ENCODE measurements at regions not wholly inside any gene's neighbourhood (a gene's known extent, or its start where the extent isn't known, plus 50 kb on each side); places are given as distances from the start of the nearest gene placed in this dataset.
"Not testable (repeated sequence)": the region's sequence is repeated elsewhere in the genome, so short reads cannot be mapped to it uniquely, and the experiment has no call there.

- DNase-seq: no peak
Measured at GRCh38 chr4:54587107-54587891, 70.5 kb upstream of the KIT start.

GRCh38 chr4:54588404-54588803 lies 69.4 kb upstream of the KIT start:
- DNase-seq: no peak

GRCh38 chr4:54589586-54589985 lies 68.2 kb upstream of the KIT start:
- no peak for DNase-seq

GRCh38 chr4:54593795-54594322 lies 63.9 kb upstream of the KIT start:
- DNase-seq: no peak

- DNase-seq: no peak
Measured at GRCh38 chr4:54596201-54596600, 61.6 kb upstream of the KIT start.

GRCh38 chr4:54597678-54598077 lies 60.1 kb upstream of the KIT start:
- DNase-seq: not testable (repeated sequence)

- not testable (repeated sequence) for DNase-seq
Measured at GRCh38 chr4:54602175-54602574, 55.6 kb upstream of the KIT start.

- DNase-seq: no peak
Measured at GRCh38 chr4:54607067-54607466, 50.7 kb upstream of the KIT start.

GRCh38 chr4:54607521-54607920 lies 50.2 kb upstream of the KIT start:
- no peak for DNase-seq
